ENCODE measurements at regions not wholly inside any gene's neighbourhood (a gene's known extent, or its start where the extent isn't known, plus 50 kb on each side); places are given as distances from the start of the nearest gene placed in this dataset.
"Not testable (repeated sequence)": the region's sequence is repeated elsewhere in the genome, so short reads cannot be mapped to it uniquely, and the experiment has no call there.

DNA sequence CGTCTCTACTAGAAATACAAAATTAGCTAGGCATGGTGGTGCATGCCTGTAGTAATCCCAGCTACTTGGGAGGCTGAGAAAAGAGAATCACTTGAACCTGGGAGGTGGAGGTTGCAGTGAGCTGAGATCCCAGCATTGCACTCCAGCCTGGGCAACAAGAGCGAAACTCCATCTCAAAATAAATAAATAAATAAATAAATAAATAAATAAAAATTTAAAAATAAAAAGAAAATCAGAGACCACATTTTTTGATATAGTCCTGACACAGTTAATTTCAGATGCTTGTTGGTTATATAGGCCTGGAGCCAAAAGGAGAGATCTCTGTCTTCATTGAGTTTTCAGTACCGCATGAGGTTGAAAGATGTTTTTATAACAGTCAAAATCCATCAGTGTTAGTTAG lies 388.3 kb downstream of the PRELID2 start:
- DNase-seq = not testable (repeated sequence)

DNA sequence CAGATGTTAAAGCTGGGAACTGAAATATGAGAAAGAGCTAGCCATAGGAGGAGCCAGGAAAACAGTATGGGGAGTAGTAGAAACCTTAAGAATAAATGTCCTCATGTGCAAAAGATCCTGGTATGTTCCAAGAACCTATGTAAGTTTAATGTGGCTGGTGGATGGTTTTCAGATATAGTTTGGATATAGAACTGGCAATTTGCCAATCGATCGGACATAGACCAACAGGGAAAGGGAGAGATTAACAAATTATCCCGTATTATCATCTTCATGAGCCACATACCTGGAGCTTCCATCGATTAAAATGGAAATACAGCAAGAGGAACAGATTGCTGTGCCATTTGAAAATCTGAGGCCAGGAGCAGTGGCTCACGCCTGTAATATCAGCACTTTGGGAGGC lies 388.7 kb downstream of the PRELID2 start:
- DNase-seq = no peak

DNA sequence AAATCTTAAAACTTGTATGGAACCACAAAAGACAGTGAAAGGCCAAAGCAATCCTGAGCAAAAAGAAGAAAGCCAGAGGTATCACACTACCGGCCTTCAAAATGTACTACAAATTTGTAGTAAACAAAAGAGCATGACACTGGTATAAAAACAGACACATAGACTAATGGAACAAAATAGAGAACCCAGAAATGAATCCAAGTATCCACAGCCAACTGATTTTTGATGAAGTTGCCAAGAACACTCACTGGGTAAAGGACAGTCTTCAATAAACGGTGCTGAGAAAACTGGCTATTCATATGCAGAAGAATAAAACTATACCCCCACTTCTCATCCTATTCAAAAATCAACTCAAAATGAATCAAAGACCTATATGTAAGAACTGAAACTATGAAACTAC lies 390.1 kb downstream of the PRELID2 start:
- DNase-seq = no peak

DNA sequence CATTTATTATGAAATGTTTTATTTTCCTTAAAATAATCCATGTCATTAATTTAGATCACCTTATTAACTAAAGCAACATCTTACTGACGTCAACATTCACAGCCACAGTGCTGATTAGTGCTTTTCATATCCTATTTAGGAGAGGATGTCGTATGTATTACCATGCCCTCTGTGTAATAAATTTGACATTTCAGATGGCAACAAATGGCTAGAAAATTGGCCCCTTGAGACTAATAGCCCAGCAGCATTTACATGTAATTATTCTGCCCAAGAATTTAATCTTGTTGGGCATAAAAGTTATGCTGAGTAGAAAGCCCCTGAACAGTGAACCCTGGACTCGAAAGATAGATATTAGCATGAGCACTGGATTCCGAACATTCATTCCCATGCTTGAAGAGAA lies 391.2 kb downstream of the PRELID2 start:
- DNase-seq = no peak

DNA sequence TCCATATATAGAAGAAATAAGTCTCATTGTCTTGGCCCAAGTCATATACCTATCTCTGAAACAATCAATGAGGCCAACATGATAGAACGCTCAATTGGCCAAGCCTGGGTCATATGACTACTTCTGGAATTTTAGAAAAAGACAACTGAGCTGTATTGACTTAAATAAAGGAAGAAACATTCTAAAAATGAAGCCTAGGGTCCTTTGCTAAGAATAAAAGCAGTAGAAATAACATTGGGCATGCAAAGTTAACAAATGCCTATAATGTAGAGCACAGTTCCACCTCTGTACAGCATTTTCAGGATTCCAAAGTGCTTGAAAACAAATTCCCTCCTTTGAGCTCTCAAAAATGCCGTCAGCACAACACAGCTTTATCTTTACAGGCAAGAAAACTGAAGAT lies 391.8 kb downstream of the PRELID2 start:
- DNase-seq = no peak

DNA sequence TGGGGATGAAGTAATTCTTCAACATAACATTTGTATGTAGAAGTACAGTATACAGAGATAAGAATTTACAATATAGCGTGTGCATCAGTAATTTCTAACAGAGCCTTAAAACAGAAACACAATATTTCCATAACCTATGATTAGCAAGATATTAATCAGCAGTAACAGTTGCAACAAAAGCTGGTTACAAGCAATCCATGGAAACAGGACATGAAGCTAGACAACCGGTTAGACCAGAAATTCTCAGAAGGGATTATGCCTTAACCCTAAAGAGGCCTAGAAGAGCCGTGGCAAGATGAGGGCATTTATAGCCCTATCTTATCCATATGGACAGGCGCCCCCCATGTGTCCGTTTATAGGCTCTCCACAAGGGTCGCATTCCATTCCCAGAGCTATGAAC lies 392.5 kb downstream of the PRELID2 start:
- not testable (repeated sequence) for DNase-seq

DNA sequence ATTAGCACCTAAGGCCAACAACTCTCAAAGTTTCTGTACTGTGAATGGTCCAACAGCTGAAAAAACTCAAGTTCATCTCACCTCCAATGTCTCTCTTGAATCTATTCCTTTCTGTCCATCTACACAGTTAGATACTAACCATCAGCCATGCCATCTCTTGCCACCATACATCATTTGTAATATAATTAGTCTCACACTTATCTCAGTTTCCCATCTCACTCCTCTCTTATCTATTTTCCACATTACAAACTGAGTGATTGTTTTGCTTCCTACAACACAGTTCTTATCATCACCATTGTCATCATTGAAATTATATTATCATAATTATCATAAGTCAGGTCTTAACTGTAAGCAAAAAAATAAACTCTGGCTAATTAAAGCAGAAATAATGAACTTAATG lies 393.9 kb downstream of the PRELID2 start:
- DNase-seq = no peak

DNA sequence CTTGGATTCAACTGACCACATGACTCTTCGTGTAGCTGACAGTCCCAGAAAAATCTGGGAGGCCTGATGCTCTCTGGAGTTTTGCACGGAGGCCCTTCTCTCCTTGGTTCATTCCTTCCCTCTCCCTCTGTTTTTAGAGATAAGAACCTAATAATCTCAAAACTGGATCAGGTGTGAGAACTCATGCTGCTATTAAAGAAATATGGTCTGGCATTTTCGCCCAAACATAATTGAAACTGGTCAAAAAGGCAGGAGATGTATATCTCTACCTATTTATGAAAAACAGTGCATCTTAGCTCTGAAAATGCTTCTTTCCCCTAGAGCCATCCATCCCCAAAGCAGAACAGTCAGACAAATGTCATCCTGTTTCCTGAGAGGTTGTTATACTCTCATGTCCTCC lies 397.5 kb downstream of the PRELID2 start:
- DNase-seq = no peak

DNA sequence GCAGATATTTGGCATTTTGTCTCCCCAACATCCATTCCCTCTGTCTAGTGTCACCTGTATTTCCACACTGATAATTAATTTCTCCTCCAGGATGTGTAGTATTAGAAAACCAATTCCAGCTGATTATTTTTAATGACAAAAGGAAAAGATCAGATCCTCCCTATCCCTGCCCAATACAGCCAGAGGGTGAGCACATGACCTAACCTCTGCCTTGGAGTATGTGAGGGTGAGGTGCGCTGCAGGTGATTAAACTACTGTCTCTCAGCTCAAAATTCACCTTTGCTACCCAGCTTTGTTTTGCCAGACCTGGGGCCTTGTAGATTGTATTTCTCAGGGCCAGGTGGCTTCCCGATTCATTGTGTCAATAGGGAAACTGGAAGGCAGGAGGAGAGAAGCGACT lies 402.1 kb downstream of the PRELID2 start:
- DNase-seq = no peak

DNA sequence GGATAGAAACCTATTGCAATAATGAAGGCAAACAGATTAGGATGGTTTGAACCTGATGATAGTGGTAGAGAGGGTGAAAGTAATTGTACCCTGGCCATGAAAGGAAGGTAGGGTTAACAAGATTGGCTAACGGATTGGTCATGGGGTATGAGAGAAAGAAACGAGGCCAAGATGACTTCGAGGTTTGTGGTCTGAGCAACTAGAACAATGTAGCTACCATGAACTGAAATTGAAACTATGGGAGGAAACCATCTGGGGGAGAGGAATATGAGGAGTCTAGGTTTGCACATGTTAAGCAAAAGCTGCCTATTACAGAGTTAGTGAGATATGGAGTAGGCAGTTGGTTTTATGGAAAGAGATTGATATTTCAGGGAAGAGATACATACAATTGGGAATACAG lies 406.0 kb downstream of the PRELID2 start:
- DNase-seq = no peak

DNA sequence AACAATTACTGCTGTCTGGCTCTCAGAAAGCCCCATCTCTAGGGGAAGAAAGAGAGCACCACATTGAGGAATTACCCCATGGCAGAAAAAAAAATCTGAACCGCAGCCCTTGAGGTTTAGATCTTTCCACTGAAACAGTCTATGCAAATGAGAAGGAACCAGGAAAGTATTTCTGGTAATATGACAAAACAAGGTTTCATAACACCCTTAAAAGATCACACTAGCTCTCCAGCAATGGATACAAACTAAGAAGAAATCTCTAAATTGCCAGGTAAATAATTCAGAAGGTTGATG lies 427.1 kb downstream of the PRELID2 start:
- no peak for DNase-seq

DNA sequence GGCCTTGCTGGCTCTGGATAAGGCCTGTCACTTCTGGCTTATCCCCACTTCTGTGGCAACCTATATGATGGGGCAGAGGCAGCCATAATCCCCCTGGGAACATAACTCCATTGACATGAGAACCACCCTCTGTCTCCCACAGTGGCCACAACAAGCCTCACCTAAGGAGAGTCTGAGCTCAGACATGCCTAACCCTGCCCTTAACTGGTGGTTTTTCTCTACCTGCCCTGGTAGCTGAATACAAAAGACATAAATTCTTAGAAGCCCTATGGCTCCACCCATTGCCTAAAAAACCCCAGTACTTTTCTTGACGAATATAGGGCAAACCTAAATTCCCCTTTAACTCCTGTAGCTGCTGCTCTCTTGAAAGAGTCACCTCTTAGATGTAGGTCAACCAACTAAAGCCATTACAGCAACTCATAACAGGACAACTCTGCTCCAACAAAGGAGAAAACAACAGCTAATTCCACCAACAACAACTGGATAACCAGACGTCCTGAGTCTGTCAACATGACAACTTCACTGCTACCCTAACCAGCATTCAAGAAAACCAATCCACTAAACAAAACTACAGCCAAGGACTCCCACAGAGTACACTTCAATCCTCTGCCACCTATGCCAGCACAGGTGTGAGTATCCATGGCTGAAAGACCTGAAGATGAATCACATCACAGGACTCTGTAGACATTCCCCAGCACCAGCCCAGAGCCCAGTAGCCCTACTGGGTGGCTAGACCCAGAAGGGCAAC lies 427.7 kb downstream of the PRELID2 start:
- no peak for DNase-seq

DNA sequence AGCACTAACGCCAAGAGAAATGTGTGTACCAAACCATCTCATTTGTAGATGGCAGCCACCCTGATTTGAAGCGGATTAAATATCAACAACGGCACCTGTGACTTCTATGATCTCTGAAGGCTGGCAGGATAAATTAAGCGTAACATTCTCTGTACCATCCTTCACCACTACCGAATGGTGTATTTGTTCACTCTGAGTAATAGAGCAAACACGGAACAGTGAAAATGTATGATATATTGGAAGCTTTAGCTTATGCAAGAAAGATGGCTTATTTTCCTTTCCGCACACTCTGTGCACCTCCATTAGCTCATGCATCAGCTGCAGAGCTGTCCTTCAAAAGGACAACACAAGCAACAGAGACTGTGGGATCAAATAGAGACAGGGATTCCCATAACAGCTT lies 431.1 kb downstream of the PRELID2 start:
- DNase-seq = no peak

DNA sequence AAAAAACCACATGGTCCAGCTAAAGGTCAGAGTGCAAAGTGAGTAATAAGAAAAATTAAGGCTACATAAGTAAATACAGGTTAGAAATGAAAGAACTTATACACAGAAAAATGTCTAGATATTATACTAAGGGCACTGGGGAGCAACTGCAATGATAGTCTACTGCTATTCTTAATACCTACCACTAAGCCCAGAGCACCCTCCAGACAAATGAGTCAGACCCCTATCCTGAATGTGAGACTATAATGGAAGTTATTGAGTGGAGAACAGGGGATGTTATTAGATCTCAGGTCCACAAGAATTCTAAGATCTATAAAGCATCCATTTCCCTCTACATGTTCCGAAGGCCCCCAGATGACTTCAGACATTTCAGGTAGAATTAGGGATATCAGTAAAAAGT lies 438.3 kb downstream of the PRELID2 start:
- DNase-seq = no peak

DNA sequence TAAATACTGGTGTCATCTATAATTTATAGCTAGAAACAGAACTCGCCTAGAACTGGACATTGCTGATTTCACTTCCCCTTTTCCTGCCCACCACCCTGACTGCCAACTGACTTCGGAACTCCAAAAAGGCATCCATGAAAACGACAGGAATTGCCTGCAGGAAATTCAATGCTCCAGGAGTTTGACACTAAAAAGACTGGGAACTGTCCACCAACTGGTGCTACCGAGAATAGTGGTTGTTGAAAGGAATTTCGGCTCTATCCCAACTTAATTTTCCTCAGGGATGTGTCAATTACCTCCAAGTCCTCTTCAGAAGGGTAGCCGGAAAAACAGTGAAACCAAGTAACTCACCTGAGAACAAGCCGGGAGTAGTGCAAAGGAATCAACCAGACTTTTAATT lies 440.0 kb downstream of the PRELID2 start:
- not testable (repeated sequence) for DNase-seq

DNA sequence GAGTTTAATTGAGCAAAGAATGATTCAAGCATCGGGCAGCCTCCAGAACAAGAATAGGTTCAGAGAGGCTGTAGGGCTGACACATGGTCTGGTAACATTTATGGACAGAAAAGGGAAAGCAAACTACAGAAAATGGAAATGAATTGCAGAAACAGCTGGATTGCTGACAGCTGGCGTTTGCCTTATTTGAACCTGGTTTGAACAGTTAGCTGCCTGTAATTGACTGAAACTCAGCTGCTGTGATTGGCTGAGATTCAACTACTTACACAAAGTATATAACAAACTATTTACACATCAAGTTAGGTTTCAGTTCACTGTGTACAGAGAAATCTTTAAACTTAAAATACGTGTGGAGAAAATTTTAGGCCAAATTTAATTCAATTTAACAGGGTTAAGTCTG lies 441.7 kb downstream of the PRELID2 start:
- no peak for DNase-seq

DNA sequence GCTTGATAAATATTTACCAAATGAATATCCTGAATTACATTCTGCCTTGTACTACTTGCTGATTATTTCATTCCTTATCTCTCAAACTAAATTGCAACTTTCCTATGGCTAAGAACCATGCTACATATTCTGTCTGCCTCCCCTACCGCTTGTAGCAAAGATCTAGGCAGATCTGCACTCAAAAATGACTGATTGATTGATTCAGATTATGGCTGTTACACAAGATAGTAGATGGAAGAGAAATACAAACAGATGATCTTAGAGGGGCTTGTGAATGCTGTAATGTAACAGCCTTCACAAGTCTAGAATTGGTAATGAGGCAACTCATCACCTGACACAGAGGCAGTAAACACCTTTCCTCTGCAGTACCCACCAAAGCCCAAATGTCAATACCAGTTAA lies 446.1 kb downstream of the PRELID2 start:
- DNase-seq = no peak

DNA sequence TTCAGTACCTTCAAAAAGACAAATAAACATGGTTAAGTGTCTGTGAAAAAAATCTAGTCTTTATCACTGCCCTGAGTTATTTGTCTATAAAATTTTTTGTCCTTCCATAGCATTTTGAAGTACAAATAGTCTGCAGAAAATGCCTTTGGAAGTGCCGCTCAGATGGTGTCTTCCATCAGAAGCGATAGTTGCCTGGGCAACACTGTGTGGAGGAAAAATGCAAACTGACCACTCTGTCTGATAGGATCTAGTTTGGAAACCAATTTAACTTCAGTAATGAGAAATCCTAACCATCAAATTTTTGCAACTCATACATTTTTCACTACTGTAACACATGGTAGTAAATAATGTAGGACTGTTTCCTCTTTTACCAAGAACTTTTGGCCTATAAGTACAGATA lies 449.9 kb downstream of the PRELID2 start:
- DNase-seq = no peak

DNA sequence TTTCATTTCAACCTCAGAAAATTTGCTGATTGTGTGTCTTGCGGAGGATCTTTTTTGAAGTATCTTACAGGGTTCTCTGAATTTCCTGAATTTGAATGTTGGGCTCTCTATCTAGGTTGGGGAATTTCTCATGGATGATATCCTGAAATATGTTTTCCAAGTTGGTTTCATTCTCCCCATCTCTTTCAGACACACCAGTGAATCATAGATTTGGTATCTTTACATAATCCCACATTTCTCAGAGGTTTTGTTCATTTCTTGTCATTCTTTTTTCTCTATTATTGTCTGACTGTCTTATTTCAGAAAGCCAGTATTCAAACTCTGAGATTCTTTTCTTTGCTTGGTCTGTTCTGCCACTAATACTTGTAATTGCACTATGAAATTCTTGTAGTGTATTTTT lies 456.9 kb downstream of the PRELID2 start:
- DNase-seq = no peak

DNA sequence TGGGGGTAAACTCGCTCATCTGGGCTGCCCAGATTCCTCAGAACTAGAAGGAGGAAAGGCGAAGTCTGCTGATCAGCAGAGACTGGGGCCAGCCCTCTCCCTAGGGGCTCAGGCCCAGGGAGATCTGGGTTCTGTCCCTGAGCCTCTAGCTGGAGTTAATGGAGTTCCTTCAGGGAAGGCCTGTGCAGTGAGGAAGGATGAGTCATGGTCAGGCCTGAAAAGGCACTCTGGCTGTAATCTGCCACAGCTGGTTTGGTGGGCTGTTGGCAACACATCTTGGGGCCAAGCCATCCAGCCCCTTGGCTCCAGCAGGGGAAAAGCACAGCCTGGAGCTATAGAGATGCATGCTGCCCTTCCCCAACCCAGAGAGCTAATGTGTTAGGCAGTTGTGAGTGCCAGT lies 459.6 kb downstream of the PRELID2 start:
- no peak for DNase-seq

DNA sequence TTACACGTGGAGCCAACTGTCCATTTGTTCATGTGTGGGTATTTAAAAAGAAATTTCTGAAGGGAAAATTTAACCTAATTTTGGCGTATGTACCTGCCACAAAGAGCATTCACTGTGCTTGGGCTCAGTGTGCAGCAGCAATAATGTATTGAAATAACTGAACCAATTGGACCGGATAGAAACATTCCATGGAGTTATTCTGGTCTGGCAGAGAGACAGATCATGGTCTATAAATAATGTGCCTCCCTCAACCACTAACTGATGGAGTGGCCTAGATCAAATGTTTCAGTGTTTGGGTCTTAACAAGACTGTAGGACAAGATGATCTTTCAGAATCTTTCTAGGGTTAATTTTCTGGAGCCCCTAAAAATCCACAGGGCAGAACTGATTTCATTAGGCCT lies 469.7 kb downstream of the PRELID2 start:
- DNase-seq = no peak

DNA sequence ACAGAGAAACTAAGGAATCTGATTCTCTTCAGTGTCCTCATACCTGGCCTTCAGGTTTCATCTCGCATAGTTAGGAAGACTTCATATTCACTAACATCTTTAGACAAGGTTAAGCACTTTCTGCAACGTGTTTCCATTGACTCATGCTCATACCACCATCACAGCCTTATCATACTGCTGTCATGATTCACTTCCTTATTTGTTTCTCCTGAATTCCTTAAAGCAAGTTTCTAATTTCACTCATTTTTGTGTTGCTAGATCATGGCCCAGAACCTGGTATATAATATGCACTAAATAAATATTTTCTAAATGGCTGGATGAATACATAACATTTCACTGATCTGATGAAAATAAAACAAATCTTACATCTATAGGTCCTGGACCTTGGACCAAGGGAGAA lies 472.9 kb downstream of the PRELID2 start:
- DNase-seq = no peak

DNA sequence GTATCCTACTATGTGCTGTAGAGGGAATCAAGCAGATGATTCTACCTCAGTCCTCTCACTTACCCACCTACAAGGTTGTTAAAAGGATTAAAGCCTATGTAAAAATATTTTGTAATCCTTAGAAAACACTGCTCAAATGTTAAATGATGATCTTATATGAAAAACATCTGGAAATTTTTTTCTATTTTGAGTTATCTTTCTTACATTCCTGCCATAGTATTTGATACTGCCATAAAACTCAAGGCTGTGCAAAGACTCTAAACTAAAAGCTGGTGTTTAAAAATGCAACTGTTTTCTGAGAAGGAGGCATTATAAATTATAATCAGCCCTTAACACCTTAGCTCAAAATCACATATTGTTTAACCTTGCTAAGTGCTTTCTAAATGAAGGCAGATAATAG lies 474.2 kb downstream of the PRELID2 start:
- DNase-seq = no peak

DNA sequence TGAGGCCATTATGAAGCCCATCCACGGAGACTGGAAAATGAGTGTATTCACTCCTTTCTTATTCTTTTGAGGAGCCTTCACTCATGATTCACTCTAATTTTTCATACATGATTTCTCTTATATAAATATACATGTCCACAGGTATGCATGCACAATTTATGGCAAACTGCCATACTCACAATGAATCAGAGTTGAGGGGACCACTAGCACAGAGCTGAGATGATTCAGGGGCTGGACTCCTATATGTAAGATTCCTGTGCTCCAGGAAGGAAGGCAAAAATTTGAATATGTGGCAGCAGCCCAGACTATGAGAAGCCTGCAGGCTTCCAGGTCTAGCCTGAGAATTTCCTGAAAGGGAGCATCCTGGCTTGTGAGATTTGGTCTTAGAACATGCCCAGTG lies 484.6 kb downstream of the PRELID2 start:
- no peak for DNase-seq

DNA sequence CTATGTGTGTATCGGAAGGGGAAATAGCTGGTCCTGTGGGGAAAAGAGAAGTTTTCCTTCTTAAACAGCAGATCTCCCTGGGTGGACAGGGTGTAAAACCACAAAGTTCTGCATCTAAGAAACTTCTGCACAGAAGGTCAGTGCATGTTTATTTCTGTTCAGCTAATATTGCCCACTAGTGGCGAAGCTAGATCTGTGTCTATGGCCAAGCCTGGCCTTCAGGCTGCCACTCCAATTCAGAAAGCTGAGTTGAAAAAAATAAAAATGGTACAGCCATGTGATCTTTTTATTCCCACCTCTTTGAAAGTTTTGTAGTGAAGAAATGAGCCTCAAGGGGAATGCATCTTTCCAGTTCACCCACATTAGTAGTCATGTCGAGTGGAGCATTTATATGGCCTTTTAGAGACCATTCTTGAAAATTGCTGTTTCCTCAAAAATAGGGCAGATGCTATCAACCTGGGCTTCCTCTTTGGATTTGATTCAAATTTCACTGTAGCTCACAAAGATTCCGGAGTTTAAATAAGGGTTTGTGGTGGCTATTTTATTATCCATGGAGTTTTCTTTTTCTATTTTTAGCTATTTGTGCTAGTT lies 488.0 kb downstream of the PRELID2 start:
- DNase-seq = no peak

Measured in NCI-H774 (cell line).